HCT116 (cell line): ENCODE measurements at regions not wholly inside any gene's neighbourhood (a gene's known extent, or its start where the extent isn't known, plus 50 kb on each side); places are given as distances from the start of the nearest gene placed in this dataset.

Experiments
- ATAC-seq: fragments of 200-7000 bp; cut with Tn5 transposase; 2 replicates; pipeline ENCODE4 v1.9.1; 2020; ENCODE audit warnings: mild to moderate bottlenecking, moderate library complexity
- BruUV-seq: library from RNA; stranded (reverse); fragments of 400-500 nt; replicated peaks from 2 replicates; lab custom pipeline; 2021; lab: Mats Ljungman, UMichigan
- CTCF ChIA-PET: fragments of 300-600 bp; sonication (Branson Sonifier 250); formaldehyde crosslinking; loops from one replicate; lab custom pipeline; 2021; ENCODE audit warnings: antibody characterized with exemption; lab: Charles Lee
- POLR2A ChIA-PET: fragments of 300-600, 350-600 bp; sonication (Branson Sonifier 250); formaldehyde crosslinking; loops from one replicate; lab custom pipeline; 2021; ENCODE audit warnings: antibody characterized with exemption; lab: Charles Lee
- RAD21 ChIA-PET, 2 experiments: fragments of 300-600 bp; sonication (Branson Sonifier 250); formaldehyde crosslinking; loops; one replicate each; lab custom pipeline; 2023; ENCODE audit warnings: low total read pairs in 2 of 2; ENCODE audit not compliant: uncharacterized antibody in 2 of 2, unreplicated experiment in 2 of 2, low non-redundant PET in 1 of 2; lab: Charles Lee
- DNase-seq: peaks from one replicate; pipeline ENCODE4 v3.0.0-alpha.2; 2010; ENCODE audit warnings: low read depth, low spot score
- H2AFZ ChIP-seq: fragments of 200-600 bp; shearing (Covaris generic), sonication (generic); 2 replicates; pipeline ENCODE4 v1.6.1; 2017; ENCODE audit warnings: low read depth, mixed run types, mixed read lengths, antibody characterized with exemption, low read length; ENCODE audit not compliant: poor library complexity, severe bottlenecking
- H3K27ac ChIP-seq: 2 replicates; pipeline ENCODE4 v1.5.1; 2012; ENCODE audit warnings: low read depth, low read length
- H3K27me3 ChIP-seq: fragments of 200-600 bp; sonication (generic); 2 replicates; pipeline ENCODE4 v1.6.1; 2016; ENCODE audit warnings: mixed run types, low read length, mixed read lengths; ENCODE audit not compliant: insufficient read depth
- H3K36me3 ChIP-seq, 2 experiments: fragments of 200-500 bp in 1 of 2; fragments of 200-600 bp in 1 of 2; sonication (Bioruptor generic) in 1 of 2; sonication (generic) in 1 of 2; 2 replicates each; pipeline versions ENCODE4 v1.5.1 to v1.6.1; 2014 to 2016; ENCODE audit warnings: low read length in 2 of 2, inconsistent platforms in 1 of 2, mixed read lengths in 1 of 2, mixed run types in 1 of 2; ENCODE audit not compliant: insufficient read depth in 2 of 2, control insufficient read depth in 1 of 2
- H3K4me1 ChIP-seq, 2 experiments: fragments of 200-600 bp in 1 of 2; sonication (generic) in 1 of 2; 2 replicates each; pipeline versions ENCODE4 v1.5.1 to v1.6.1; 2012 to 2017; ENCODE audit warnings: low read length in 2 of 2, inconsistent platforms in 1 of 2, mild to moderate bottlenecking in 1 of 2, mixed read lengths in 1 of 2, mixed run types in 1 of 2, moderate library complexity in 1 of 2; ENCODE audit not compliant: insufficient read depth in 2 of 2, control insufficient read depth in 1 of 2
- H3K4me2 ChIP-seq: fragments of 200-600 bp; sonication (generic); 2 replicates; pipeline ENCODE4 v1.6.1; 2017; ENCODE audit warnings: mixed run types, low read length, mixed read lengths
- H3K4me3 ChIP-seq, 2 experiments: fragments of 200-600 bp in 1 of 2; sonication (generic) in 1 of 2; replicated peaks in 1 of 2; 2 replicates each; pipeline ENCODE4 v1.5.1; 2011 to 2016; ENCODE audit warnings: low read length in 2 of 2, control low read depth in 1 of 2, low read depth in 1 of 2, mild to moderate bottlenecking in 1 of 2, mixed read lengths in 1 of 2, mixed run types in 1 of 2
- H3K79me2 ChIP-seq: fragments of 200-600 bp; sonication (generic); 2 replicates; pipeline ENCODE4 v1.6.1; 2017; ENCODE audit warnings: mild to moderate bottlenecking, mixed run types, low read length, moderate library complexity, mixed read lengths; ENCODE audit not compliant: insufficient read depth
- H3K9ac ChIP-seq: fragments of 200-600 bp; sonication (generic); 2 replicates; pipeline ENCODE4 v1.6.1; 2016; ENCODE audit warnings: low read length, mixed read lengths
- H3K9me2 ChIP-seq: fragments of 200-600 bp; sonication (generic), shearing (Covaris generic); 2 replicates; pipeline ENCODE4 v1.6.1; 2017; ENCODE audit warnings: mixed run types, mild to moderate bottlenecking, moderate library complexity; ENCODE audit not compliant: insufficient read depth
- H3K9me3 ChIP-seq, 2 experiments: fragments of 200-500 bp in 1 of 2; fragments of 200-600 bp in 1 of 2; sonication (Bioruptor generic) in 1 of 2; sonication (generic) in 1 of 2; 2 replicates each; pipeline ENCODE4 v1.6.1; 2014 to 2017; ENCODE audit warnings: low read length in 2 of 2, mixed read lengths in 2 of 2, inconsistent platforms in 1 of 2, low read depth in 1 of 2, mild to moderate bottlenecking in 1 of 2, mixed run types in 1 of 2, moderate library complexity in 1 of 2; ENCODE audit not compliant: control insufficient read depth in 1 of 2, insufficient read depth in 1 of 2
- H4K20me1 ChIP-seq: fragments of 200-600 bp; sonication (generic), shearing (Covaris generic); 2 replicates; pipeline ENCODE4 v1.6.1; 2017; ENCODE audit warnings: mixed run types, mild to moderate bottlenecking, moderate library complexity; ENCODE audit not compliant: insufficient read depth
- ATF3 ChIP-seq: IDR thresholded peaks from 2 replicates; pipeline ENCODE4 v1.6.1; 2012
- CBX3 ChIP-seq: IDR thresholded peaks from 2 replicates; pipeline ENCODE4 v1.6.1; 2012; ENCODE audit warnings: low read depth
- CEBPB ChIP-seq: IDR thresholded peaks from 2 replicates; pipeline ENCODE4 v1.6.1; 2012; ENCODE audit warnings: low read depth
- CTCF ChIP-seq, 3 experiments: fragments of 200-600 bp in 1 of 3; sonication (generic) in 1 of 3; IDR thresholded peaks in 2 of 3; conservative IDR thresholded peaks in 1 of 3; 2 replicates each; pipeline ENCODE4 v1.5.1; 2012 to 2017; ENCODE audit warnings: low read depth in 2 of 3, low read length in 2 of 3, antibody characterized with exemption in 1 of 3, borderline replicate concordance in 1 of 3, control low read depth in 1 of 3, mild to moderate bottlenecking in 1 of 3, mixed read lengths in 1 of 3, mixed run types in 1 of 3, moderate library complexity in 1 of 3; ENCODE audit not compliant: insufficient read depth in 1 of 3
- EGR1 ChIP-seq: IDR thresholded peaks from 2 replicates; pipeline ENCODE4 v1.6.1; 2012; ENCODE audit warnings: low read depth
- ELF1 ChIP-seq: IDR thresholded peaks from 2 replicates; pipeline ENCODE4 v1.6.1; 2012; ENCODE audit warnings: low read depth, borderline replicate concordance
- EZH2 ChIP-seq: fragments of 200-600 bp; sonication (generic); IDR thresholded peaks from 2 replicates; pipeline ENCODE4 v1.6.1; 2017; ENCODE audit warnings: antibody characterized with exemption, mixed run types
- EZH2phosphoT487 ChIP-seq: fragments of 200-600 bp; IDR thresholded peaks from 2 replicates; pipeline ENCODE4 v1.6.1; 2018; ENCODE audit warnings: antibody characterized with exemption, borderline replicate concordance
- FOSL1 ChIP-seq: IDR thresholded peaks from 2 replicates; pipeline ENCODE4 v1.6.1; 2012; ENCODE audit warnings: low read depth
- JUND ChIP-seq: IDR thresholded peaks from 2 replicates; pipeline ENCODE4 v1.6.1; 2012
- MAX ChIP-seq: IDR thresholded peaks from 2 replicates; pipeline ENCODE4 v1.6.1; 2012
- POLR2A ChIP-seq: IDR thresholded peaks from 2 replicates; pipeline ENCODE4 v1.7.0; 2011; ENCODE audit warnings: borderline replicate concordance; ENCODE audit not compliant: insufficient read depth, insufficient read length; ENCODE audit errors: extremely low read depth
- RAD21 ChIP-seq: IDR thresholded peaks from 2 replicates; pipeline ENCODE4 v1.6.1; 2012; ENCODE audit warnings: low read depth, mild to moderate bottlenecking
- REST ChIP-seq: IDR thresholded peaks from 2 replicates; pipeline ENCODE4 v1.6.1; 2012; ENCODE audit warnings: low read depth
- SIN3A ChIP-seq: IDR thresholded peaks from 2 replicates; pipeline ENCODE4 v1.6.1; 2012; ENCODE audit warnings: low read depth
- SRF ChIP-seq: IDR thresholded peaks from 2 replicates; pipeline ENCODE4 v1.6.1; 2012; ENCODE audit warnings: low read depth
- TCF7L2 ChIP-seq: IDR thresholded peaks from 2 replicates; pipeline ENCODE4 v1.7.0; 2011; ENCODE audit warnings: borderline replicate concordance, inconsistent platforms; ENCODE audit not compliant: insufficient read depth, insufficient read length; ENCODE audit errors: extremely low read depth
- YY1 ChIP-seq: IDR thresholded peaks from 2 replicates; pipeline ENCODE4 v1.6.1; 2011; ENCODE audit warnings: low read length, low read depth, moderate library complexity, mild to moderate bottlenecking; ENCODE audit not compliant: insufficient replicate concordance; ENCODE audit errors: extremely low read depth
- ZBTB33 ChIP-seq: IDR thresholded peaks from 2 replicates; pipeline ENCODE4 v1.6.1; 2011; ENCODE audit warnings: mild to moderate bottlenecking, low read length, moderate library complexity; ENCODE audit not compliant: insufficient replicate concordance; ENCODE audit errors: extremely low read depth
- ZFX ChIP-seq: fragments of 450-650 bp; IDR thresholded peaks from 2 replicates; pipeline ENCODE4 v1.6.1; 2017
- ZNF274 ChIP-seq: fragments of 200-500 bp; sonication (Bioruptor generic); IDR thresholded peaks from 2 replicates; pipeline ENCODE4 v1.6.1; 2014; ENCODE audit warnings: mild to moderate bottlenecking, low read depth, low read length, inconsistent platforms
- intact Hi-C: fragments of 100-400 bp; cut with micrococcal nuclease; formaldehyde crosslinking; loops from 2 replicates; pipeline ENCODE4 v1.10.0; 2022

GRCh38 chr15:95298729-95299128 lies 1031.8 kb upstream of the NR2F2 start (continued):
- TF ChIP-seq YY1 = no peak

GRCh38 chr15:95300958-95301357 lies 1029.5 kb upstream of the NR2F2 start:
- Histone ChIP-seq H3K4me2 (no peak overlapping the region), H3K9ac (no peak overlapping the region), H3K9me3 (no peaks in the 10 kb centered on the region), H3K4me1 (no peaks in the 10 kb centered on the region), H3K36me3 (no peaks in the 10 kb centered on the region), H3K27me3 (no peaks in the 10 kb centered on the region), H3K27ac (no peak overlapping the region), H3K9me2 (no peaks in the 10 kb centered on the region; the same call in 1 of the 2 replicates), H3K79me2 (no peaks in the 10 kb centered on the region), H2AFZ (no peak overlapping the region), H3K4me3 (no peak overlapping the region), H4K20me1 (no peaks in the 10 kb centered on the region)
- TF ChIP-seq ZBTB33 (no peak), CBX3 (no peak), CEBPB (no peak), SRF (no peak), SIN3A (no peak), TCF7L2 (no peak), MAX (no peak), RAD21 (no peak), ATF3 (no peak), POLR2A (no peak), EZH2phosphoT487 (no peak), CTCF (IDR thresholded peaks at IDR 0.05 in 2 of 3, conservative IDR thresholded peaks at IDR 0.05 in 1 of 3; ENCODE audit: borderline replicate concordance in 1 of 3, insufficient read depth in 1 of 3, low read depth in 2 of 3, low read length in 2 of 3) (no peak), ZNF274 (no peak), EGR1 (no peak), REST (no peak), ZFX (no peak), JUND (no peak), EZH2 (no peak), ELF1 (no peak), FOSL1 (no peak)
- ATAC-seq (no peak), DNase-seq (no peak)
- no TSS peak for BruUV-seq
- RAD21 ChIA-PET = no interaction called here
- intact Hi-C loops = no loop called here
- CTCF ChIA-PET = no interaction called here
- POLR2A ChIA-PET = no interaction called here
